Endometrium (tissue), 2 donors: ENCODE measurements at regions not wholly inside any gene's neighbourhood (a gene's known extent, or its start where the extent isn't known, plus 50 kb on each side); places are given as distances from the start of the nearest gene placed in this dataset.

Experiments used
- FAIRE-seq: peaks from 2 replicates; lab custom pipeline; 2012; peaks lifted over from hg19 to GRCh38; lab: Jason Lieb, UNC
- donor health status: control.
- donor health status: control.

DNA sequence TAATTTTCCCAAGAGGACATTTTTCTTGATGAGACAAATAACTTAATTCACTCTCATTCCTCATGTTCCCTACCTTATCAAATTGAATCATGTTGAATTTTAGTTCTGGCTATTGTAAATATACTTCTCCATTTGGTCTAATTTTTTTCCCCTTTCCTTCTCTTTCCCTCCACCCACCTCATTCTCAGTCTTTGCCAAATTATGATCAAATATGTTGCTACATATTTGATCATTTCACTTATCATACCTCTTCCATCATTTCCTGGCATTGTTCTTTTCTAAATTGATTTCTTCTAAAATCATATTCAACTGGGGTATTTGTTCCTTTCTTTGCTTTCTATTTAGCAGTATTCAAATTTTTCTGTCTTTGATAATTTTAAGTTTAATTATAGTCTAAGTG is 52.3 kb downstream of the HDGFL1 start:
- peak; percentile 81 for FAIRE-seq

DNA sequence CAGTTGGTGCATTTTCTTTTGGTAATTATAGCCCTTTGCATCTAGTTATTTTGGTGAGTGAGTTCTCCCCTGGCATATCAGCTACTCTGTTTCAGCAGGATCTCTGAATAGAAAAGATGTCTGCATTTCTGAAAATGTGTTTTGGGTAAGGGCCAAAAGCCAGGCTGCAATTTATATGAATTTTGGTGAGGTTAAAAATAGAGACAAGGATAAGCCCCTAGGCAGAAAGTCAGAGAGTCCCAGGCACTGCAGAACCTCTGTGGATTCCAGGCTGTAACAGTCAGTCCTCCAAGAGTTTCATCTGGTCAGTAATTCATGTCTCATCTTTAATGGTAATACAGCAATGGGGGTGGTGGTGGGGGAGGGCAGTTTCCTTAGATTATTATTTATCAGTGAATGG is 53.0 kb downstream of the HDGFL1 start:
- FAIRE-seq, result no peak

DNA sequence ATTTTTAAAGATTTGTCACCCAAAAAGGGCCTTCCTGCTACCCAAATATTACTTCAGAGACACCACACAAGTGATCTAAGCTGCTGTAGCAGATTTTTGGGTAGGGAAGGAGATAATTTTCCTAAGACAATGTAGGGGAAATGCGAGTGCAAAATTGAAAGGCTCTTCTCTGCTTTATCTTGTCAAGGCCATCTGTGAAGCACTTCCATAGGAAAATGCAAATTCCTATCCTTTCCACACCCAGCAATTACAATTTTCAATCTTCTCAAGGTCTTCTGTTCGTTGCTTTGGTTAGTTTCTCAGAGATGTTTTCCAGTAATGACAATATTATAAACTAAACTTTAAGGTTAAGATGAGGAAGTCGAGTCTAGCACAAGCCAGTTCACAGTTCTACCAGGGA is 53.4 kb downstream of the HDGFL1 start:
- FAIRE-seq, result no peak

DNA sequence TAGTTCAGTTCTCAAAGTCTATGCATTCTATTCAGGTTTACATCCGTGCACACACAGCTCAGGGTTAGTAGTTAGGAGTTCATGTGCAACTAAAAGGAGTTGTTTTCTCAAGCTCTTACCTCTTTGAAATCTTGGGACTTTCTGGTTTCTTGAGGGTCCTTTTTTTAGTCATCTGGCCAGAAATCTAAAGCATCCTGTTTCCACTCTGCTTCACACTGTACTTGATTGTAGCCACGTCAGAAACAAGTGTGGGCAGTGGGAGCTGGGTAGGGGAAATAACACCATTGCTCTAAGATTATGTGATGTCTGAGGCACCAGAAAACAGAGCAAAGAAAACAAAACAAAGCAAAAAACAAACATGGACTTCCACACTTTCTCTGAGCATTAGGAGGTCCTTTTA is 58.3 kb downstream of the HDGFL1 start:
- FAIRE-seq, result no peak

DNA sequence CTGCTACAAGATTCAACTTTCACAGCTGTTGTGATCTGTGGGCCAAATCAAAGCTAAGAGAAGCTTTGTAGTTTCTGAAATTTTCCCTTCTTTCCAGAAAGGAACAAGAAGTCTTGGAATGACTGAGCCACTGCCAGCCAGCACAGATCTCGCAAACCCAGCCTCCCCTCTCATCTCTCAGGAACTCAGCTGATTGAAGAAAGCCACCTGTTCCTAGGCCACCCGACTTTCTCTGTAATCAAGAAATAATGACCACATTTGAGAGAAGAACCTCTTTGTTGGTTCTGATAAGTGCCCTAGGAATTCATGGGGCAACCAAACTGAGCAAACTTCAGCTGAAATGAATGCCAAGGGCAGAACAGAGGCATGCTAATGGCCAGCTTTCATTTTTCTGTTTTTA is 61.7 kb downstream of the HDGFL1 start:
- no peak for FAIRE-seq

DNA sequence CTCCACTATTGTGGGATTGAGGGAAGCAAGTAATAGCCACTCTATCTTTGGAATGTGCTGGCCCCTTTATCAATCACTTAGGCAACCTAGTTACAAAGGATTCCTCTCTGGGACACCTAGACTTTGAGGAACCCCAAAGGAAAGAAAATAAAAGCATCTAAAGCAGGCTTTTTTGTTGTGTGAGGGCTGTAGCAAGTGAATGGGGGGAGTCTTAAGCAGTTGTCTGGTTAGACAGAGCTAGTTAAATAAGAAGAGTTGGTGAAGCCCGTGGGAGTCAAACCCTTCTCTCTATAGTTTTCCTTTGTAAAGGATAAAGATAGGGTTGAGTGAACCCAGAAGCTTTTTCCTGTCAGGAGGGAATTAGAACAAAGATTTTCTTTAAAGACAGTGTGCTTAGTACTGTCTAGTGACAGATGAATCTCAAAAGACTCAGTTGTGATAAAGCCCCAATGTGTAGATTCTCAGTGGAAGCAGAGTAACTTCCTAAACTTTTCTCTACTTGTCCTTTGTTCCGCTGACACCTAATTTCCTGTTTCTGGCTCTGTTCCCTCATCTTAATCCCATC is 63.3 kb downstream of the HDGFL1 start:
- no peak for FAIRE-seq

DNA sequence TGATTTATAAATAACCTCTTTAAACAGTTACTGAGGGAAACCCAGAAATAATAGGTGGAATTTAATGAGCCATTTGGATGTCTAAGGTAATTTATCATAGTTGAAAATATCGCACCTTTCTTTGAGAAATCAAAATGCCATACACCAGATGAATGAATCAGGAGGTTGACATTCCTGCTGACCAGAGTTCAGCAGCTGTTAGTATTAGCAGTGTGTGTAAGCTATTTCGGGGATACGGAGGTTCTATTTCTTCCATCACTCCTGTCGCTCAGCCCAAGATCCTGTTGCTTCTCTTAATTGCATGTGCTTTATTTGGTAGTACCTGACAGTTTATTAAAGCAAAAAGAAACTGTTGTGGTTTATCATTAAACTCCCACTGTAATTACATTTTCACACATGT is 67.1 kb downstream of the HDGFL1 start:
- FAIRE-seq, result no peak

DNA sequence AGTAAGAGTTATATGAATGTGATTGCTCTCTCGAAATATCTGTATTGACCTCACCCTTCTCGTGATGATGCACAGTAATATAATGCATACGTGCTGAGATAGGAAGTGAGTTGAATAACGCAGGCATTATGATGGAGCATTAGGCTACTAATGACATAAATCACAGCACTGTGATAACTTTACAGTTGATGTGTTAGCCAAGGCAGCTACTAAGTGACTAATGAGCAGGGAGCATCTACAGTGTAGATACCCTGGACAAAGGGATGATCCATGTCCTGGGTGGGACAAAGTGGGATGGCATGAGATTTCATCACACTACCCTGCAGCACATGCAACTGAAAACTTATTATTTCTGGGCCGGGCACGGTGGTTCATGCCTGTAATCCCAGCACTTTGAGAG is 68.4 kb downstream of the HDGFL1 start:
- FAIRE-seq, result no peak

DNA sequence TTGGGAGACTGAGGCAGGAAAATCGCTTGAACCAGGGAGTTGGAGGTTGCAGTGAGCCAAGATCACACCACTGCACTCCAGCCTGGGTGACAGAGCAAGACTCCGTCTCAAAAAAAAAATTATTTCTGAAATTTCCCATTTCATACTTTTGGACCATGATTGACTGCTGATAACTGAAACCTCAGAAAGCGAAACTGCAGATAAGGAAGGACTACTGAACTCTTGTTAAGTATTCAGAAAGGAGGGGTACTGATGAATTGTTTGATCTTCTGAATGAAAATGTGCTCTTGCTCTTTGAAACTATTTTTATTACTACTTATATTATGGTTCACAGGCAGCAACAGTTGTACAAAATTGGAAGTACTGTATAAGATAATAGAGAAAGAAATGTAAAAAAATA is 69.0 kb downstream of the HDGFL1 start:
- no peak for FAIRE-seq

DNA sequence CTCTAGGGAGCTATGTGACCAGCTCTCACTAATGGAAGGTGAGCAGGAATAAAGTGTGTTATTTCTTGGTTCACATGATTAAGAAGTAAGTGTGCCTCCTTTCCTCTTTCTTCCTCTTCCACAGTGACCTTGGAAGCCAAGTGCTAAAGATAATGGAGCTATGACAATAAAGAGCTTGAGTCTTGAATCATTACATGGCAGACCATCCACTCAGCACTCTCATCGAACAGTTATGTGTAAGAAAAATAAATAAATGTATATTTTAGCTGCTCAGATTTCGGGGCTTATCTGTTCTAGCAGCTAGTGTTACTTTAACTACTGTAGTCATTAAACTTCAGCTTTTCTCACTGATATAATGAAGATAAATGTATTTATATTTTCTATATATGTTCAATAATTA is 72.9 kb downstream of the HDGFL1 start:
- no peak for FAIRE-seq

DNA sequence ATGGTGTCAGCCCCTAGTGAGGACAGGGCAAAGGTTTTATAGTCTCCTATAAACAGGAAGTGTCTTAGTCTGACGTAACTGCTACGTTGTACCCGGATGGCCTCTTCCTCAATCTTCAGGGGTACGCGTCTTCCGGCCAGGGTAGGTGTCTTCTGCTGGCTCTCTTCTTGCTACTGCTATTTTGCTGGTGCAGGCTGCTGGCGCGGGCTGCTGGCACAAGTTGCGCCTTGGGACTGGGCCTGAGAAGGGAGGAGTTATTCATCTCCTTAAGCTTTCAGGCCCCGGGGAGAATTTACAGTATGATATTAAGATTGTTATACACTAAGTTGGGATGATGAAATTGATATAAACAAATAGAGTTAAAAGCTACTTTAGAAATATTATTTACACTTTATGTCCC is 74.4 kb downstream of the HDGFL1 start:
- FAIRE-seq, result no peak

DNA sequence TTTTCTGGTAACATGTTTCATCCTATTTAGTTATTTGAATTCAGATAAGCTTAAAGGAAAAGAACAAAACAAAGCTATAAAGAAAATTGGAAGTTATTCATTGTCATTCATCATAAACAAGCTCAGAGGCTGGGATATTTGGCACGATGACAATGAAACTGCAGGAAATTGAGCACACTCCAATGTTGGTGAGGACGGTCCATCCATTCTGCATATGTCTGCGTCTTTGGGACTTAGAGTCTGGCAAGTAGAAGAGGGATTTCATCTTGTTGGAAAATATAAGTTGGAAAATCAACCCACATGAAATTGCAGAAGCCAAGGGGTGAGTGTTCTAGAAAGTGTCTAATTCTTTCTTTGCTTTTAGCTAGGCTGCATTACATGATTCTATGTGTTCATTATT is 78.4 kb downstream of the HDGFL1 start:
- no peak for FAIRE-seq

DNA sequence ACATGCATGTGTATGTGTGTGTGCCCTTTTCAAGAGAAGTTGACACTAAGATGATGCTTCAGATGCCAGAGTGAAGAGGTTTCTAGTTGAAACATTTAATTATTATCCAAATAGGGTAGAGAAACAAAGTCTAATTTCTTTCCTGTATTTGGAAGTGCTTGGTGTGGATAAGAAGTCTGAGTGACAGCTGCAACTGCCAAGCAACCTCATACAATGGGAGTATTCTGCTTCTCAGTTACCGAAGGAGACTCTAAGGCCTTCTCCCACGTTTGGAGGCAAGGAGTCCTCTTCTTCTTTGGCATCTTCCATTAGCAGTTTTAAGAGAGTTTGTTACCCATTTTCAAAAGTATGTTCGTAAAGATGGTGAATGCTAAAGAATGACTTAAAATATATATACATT is 82.4 kb downstream of the HDGFL1 start:
- FAIRE-seq, result no peak

DNA sequence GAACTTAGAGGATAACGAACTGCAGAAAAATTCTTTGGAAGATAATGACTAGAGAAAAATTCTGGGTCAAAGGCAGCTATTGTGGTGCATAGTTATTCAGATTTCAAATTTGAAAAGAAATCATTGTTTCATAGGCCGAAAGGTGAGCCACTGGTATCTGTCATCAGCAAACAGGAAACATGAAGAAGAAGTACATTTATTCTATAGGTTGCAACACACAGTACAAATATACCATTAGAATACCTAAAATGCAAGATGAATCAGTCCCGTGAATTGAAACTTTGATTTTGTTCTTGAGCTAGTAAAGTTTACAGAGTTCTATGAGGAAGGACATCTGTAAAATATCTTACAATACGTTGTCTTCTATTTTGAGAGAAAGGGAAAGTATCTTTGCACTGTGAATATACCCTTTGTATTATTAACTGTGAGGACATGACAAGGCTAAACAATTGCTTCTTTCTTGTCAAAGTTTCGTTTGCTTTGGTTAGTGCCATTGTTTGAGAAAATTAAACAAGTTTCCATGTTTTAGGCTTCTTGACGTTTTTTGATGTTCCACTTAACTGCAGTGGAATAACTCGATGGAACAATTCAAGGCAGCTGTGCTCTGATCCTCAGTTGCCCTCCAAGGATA is 84.7 kb downstream of the HDGFL1 start:
- FAIRE-seq, result no peak

DNA sequence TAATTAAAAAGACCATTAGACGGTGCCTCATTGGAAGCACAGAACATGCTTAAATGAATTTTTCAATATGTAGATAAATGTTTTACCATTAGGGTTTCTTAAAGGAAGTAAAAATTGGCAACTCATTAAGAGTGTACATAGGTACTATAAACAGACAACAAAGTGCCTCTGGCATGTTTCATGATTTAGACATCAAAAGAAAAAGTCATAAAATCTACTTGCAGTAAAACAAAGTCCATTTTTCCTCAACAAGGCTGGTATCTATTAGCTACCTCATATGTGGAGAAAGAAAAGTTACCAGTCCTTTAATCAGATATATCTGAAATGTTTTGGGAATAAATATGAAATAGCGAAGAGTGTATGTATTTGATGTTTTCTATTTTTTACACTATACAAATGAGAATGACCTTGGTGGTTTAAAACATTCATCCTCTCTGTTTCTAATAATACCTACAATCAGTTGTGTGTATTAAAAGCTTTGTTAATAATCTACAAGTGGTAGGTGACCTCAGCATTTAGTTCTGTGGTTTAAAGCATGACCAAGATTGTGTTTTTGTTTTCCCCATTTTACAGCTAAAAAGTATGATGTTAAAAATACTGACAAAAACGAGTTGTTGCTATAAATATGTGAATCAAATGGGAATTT is 87.5 kb downstream of the HDGFL1 start:
- peak; percentile 46 for FAIRE-seq

DNA sequence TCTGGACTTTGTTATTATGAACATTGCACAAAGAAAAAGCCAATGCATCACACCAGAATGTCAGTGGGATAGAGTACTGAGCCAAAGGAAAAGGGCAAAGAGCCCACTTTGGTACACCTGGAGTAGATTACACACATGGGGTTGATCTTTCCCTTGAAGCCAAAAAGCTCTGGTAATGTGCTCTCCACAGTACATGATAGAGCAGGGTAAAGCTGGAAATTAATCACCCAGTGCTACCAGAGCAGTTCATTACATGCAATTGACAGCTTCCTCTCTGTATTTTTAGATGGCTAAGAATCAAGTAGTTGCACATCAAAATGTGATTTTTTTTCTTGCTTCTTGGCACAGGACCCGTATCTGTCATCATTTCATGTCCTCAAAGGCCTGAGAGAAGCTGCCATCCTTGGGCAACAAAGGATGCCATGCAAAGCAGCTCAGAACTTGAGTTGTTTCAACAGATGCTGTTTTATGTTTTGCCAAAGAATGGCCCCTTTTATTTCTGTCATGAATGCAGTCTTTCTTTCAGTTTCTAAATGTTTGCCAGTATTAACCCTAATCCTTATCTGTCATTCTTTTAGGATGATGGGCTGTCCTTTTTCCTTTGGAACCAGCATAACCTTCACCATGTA is 88.1 kb downstream of the HDGFL1 start:
- FAIRE-seq, result no peak

DNA sequence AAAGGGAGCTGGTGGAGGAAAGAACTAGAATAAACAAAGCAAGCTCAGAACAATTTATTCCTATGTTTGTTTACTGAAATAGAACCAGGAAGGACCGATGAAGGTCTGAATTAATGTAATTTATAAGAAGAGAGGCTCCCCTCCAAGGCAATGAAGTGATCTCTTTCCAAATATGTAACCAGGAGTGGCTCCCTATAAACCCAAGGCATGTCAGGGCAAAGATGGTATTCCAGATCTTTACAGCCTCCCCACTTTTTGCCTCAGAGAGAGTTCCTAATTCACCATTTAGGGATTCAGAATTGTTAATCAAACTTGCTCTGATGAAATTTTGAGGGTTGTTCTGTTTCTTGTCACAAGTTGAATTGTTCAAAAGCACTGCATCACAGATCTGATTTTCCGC is 88.8 kb downstream of the HDGFL1 start:
- FAIRE-seq, result no peak

DNA sequence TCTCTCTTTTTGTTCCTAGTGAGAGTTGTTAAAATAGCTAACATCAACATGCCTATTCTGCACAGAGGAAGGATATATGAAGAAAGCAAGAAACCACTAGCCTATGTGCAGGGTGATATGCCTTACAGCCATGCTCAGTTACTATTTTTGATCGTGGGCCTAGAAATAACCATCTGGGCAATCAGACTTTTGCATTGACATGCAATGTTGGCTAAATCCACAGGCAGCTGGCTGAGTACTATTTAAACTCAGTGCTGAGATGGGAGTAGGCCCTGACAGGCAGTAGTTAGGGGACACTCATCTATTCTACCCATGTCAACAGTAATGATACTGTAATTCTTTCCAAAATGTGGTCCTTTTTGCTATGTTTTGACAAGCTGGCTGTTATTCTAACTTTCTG is 89.6 kb downstream of the HDGFL1 start:
- no peak for FAIRE-seq

DNA sequence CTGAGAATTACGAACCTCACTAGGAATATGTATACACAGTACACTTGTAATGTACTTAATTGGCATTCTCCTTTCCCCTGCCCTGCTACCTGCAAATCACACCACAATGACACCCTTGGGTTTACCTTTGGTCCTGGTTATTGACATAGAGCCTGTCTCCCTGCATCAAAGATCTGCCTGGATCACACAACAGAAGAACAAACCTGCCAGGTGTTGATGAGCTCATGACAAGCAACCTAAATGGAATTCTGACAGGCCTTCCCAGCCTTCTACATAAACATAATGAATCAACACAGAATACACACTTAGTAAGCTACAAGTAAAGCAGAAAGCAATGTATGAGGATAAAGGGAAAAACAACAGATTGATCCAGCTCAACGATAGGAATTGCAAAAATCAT is 95.6 kb downstream of the HDGFL1 start:
- FAIRE-seq, result no peak

DNA sequence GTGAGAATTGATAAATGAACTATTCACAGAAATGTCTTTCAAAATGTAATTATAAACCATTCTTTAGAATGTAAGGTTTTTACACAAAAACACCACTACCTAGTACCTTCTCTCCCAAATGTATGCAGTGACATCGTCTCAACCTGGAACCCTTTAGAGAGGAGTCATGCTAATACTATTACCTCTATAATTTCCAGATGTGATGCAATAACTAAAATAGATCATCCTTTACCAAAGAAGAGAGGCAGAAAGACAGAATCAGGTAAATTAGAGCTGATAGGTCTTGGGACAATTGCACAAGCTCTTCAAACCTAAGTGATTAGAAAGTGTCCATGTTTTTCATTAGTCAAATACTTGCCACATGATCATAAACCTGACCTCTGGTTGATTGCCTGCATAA is 96.7 kb downstream of the HDGFL1 start:
- FAIRE-seq, result no peak

DNA sequence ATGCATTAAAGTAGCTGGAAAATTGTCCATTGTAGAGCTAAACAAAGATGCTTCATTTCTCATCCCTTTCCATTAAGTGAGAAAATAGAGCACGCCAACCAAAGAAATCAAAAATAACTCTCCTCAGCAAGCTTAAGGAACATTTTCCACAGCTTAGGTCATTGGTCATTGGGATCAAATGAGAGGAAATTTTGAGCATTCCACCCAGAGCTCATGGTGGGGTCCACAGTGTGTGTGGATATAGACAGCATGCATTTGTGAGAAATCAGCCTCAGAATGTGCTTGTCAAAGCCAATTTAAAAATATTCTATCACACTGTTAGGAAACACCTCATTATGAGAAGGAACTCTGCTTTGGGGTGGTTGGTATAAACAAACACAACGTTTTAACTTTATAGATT is 97.2 kb downstream of the HDGFL1 start:
- FAIRE-seq, result no peak

DNA sequence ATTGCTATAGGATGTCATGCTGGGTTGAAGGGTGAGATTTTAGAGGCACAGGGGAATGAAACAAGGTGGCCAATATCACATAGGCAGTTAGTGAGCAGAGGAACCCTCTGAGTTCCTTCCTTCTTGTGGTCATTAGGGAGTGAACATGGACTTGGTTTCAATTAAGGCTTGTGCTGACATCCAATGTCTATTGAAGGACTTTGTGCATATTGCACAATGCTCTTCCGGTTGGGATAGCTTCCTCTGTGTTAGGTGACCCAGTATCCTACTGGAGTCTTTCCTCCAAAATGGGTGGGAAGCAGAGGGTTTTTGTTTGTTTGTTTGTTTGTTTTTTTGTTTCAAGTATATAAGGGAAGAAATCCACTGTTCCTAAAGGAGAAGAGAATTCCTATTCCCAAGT is 98.5 kb downstream of the HDGFL1 start:
- no peak for FAIRE-seq

DNA sequence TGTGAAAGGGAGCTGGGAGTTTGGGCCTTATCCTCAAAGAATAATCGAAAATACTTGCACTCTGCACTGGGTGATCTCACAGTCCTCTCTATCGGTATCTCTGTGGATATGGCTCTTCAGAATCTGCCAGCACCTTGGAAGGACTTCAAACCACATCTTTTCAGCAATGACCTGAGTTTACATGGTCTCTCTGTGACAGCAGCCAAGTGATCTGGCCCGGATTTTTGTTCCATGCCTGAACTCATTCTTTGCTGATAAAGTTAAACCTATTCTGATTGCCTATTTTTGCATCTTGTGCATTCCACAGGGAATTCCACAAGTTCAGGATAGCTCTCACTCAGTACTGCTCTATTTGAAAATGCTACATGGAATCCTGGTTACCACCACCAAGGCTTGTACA is 98.9 kb downstream of the HDGFL1 start:
- no peak for FAIRE-seq

DNA sequence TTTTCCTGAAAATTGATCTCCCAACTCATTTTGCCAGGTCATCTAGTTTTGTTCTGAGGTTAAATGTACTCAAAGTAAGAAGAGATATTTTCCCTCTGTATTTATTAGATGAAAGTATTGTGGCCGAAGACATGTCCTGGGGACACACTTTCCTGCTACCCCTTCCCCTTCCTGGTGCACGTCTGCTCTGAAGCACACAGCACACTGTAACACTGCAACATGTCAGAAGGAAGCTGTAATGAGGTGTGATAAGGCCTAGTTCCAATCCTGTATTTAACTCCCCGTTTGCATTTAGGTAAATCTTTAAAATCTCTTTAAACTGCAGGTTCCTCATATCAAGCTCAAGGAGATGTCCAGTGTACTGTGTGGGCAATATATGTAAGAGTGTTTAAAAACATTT is 99.4 kb downstream of the HDGFL1 start:
- FAIRE-seq, result no peak
